ENCODE measurements at regions not wholly inside any gene's neighbourhood (a gene's known extent, or its start where the extent isn't known, plus 50 kb on each side); places are given as distances from the start of the nearest gene placed in this dataset.

DNA sequence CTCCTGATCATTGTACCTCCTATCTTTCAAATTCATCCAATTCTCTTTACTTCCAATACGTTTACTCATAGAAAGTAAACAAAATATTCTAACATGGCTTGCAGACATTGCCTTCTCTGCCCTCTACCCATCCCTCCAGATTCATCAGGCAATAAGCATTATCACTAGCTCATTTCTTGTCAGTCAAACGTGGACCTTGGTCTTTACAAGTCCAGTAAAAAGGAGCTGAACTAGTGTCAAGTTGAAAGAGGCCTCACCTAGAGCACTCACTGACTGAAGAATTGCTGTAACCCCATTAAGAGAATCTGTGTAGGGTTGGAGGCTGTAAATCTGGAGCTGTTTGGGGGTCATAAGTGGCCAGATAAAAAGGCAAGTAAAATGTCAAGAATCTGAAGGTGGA is 435.0 kb upstream of the CCDC179 start:
- intact Hi-C loops (cut with DNase I, micrococcal nuclease) = no loop called here
- ChIA-PET CTCF (no interaction called here), POLR2A (no interaction called here)
- H3K9me3 ChIP-seq (ENCODE audit: control insufficient read depth in 1 of 2, insufficient read depth in 1 of 2, low read length in 2 of 2) = no peaks in the 10 kb centered on the region
- Mint-ChIP-seq H3K27ac (no peak overlapping the region), H3K9me3 (peaks cover 14% of the 10 kb centered on the region), H3K36me3 (ENCODE audit: low read depth) (no peaks in the 10 kb centered on the region), H3K4me3 (no peak overlapping the region), H3K27me3 (no peaks in the 10 kb centered on the region), H3K4me1 (ENCODE audit: low read depth) (no peaks in the 10 kb centered on the region)
- H3K4me1 ChIP-seq (ENCODE audit: insufficient read depth, low read length) = no peaks in the 10 kb centered on the region
- H3K4me3 ChIP-seq (ENCODE audit: low read length) = no peak overlapping the region
- H3K36me3 ChIP-seq (ENCODE audit: insufficient read depth, low read length) = no peaks in the 10 kb centered on the region
- H3K27ac ChIP-seq (ENCODE audit: low read depth in 1 of 2, low read length in 2 of 2) = no peak overlapping the region
- TF ChIP-seq, protein P1, sequence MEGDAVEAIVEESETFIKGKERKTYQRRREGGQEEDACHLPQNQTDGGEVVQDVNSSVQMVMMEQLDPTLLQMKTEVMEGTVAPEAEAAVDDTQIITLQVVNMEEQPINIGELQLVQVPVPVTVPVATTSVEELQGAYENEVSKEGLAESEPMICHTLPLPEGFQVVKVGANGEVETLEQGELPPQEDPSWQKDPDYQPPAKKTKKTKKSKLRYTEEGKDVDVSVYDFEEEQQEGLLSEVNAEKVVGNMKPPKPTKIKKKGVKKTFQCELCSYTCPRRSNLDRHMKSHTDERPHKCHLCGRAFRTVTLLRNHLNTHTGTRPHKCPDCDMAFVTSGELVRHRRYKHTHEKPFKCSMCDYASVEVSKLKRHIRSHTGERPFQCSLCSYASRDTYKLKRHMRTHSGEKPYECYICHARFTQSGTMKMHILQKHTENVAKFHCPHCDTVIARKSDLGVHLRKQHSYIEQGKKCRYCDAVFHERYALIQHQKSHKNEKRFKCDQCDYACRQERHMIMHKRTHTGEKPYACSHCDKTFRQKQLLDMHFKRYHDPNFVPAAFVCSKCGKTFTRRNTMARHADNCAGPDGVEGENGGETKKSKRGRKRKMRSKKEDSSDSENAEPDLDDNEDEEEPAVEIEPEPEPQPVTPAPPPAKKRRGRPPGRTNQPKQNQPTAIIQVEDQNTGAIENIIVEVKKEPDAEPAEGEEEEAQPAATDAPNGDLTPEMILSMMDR (IDR thresholded peaks at IDR 0.05) = no peak
- no peaks in the 10 kb centered on the region for H3K27me3 ChIP-seq (ENCODE audit: control insufficient read depth in 1 of 2, insufficient read depth in 2 of 2, low read length in 2 of 2)
- DNase-seq (no peak), ATAC-seq (ENCODE audit: poor library complexity) (no peak)

DNA sequence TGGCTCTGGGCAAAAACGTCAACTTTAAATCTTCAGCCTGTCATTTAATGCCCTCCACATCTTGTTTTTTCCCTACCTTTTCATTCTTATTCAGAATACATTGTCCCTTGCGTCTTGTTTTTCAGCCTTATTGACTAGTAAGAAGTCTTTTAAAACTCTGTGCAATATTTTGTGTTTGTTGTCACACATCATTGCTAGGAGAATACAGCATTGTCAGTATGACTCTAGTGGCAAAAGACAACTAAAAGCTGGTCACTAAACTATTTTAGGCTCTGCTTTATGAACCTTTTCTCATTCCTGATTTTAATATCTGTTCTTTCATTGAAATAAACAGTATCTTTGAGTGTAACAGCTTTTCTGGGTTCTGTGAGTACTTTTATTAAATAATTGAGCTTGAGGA is 447.8 kb upstream of the CCDC179 start:
- intact Hi-C loops (cut with DNase I, micrococcal nuclease) = no loop called here
- CTCF ChIA-PET = no interaction called here
- H3K4me3 Mint-ChIP-seq = no peak overlapping the region
- POLR2A ChIA-PET = no interaction called here
- ATAC-seq (ENCODE audit: poor library complexity) = no peak
- Histone ChIP-seq H3K9me3 (ENCODE audit: control insufficient read depth in 1 of 2, insufficient read depth in 1 of 2, low read length in 2 of 2) (peaks cover 0 to 9% of the 10 kb centered on the region in 2 experiments), H3K36me3 (ENCODE audit: insufficient read depth, low read length) (no peaks in the 10 kb centered on the region), H3K4me3 (ENCODE audit: low read length) (no peak overlapping the region), H3K27me3 (ENCODE audit: control insufficient read depth in 1 of 2, insufficient read depth in 2 of 2, low read length in 2 of 2) (no peaks in the 10 kb centered on the region), H3K4me1 (ENCODE audit: insufficient read depth, low read length) (no peaks in the 10 kb centered on the region), H3K27ac (ENCODE audit: low read depth in 1 of 2, low read length in 2 of 2) (no peak overlapping the region)
- H3K9me3 Mint-ChIP-seq = peaks cover 12% of the 10 kb centered on the region
- no peaks in the 10 kb centered on the region for H3K36me3 Mint-ChIP-seq (ENCODE audit: low read depth)
- H3K27me3 Mint-ChIP-seq = no peaks in the 10 kb centered on the region
- no peak for DNase-seq
- H3K4me1 Mint-ChIP-seq (ENCODE audit: low read depth) = no peaks in the 10 kb centered on the region
- TF ChIP-seq, protein P1 (IDR thresholded peaks at IDR 0.05) = no peak
- no peak overlapping the region for H3K27ac Mint-ChIP-seq

DNA sequence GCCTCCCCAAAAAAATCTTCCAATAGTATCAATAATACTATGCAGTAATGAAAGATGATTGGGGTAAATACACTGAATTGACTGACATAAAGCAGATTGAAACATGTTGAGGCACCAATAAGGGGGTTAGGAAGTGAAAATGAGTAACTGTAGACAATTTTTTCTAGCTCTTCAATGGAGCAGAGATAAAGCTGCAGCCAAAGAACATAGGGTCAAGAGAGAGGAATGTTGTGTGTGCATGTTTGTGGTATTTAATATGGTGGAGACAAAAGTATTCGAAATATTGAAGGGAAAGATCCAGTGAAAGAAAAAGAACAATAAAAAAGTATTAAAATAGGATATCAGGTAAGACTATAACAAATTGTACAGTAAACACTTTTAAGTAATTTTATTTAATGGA is 450.0 kb upstream of the CCDC179 start:
- Histone ChIP-seq H3K4me1 (ENCODE audit: insufficient read depth, low read length) (no peaks in the 10 kb centered on the region), H3K27me3 (ENCODE audit: control insufficient read depth in 1 of 2, insufficient read depth in 2 of 2, low read length in 2 of 2) (no peaks in the 10 kb centered on the region), H3K4me3 (ENCODE audit: low read length) (no peak overlapping the region), H3K27ac (ENCODE audit: low read depth in 1 of 2, low read length in 2 of 2) (no peak overlapping the region), H3K9me3 (ENCODE audit: control insufficient read depth in 1 of 2, insufficient read depth in 1 of 2, low read length in 2 of 2) (peaks cover 0 to 9% of the 10 kb centered on the region in 2 experiments), H3K36me3 (ENCODE audit: insufficient read depth, low read length) (no peaks in the 10 kb centered on the region)
- TF ChIP-seq, protein P1 (IDR thresholded peaks at IDR 0.05) = no peak
- Mint-ChIP-seq H3K36me3 (ENCODE audit: low read depth) (no peaks in the 10 kb centered on the region), H3K9me3 (peaks cover 10% of the 10 kb centered on the region), H3K27me3 (no peaks in the 10 kb centered on the region), H3K27ac (no peak overlapping the region), H3K4me3 (no peak overlapping the region), H3K4me1 (ENCODE audit: low read depth) (no peaks in the 10 kb centered on the region)
- DNase-seq = no peak
- CTCF ChIA-PET = no interaction called here
- ATAC-seq (ENCODE audit: poor library complexity) = no peak
- intact Hi-C loops (cut with DNase I, micrococcal nuclease) = no loop called here
- POLR2A ChIA-PET = no interaction called here
